HEK293 (cell line): ENCODE measurements at regions not wholly inside any gene's neighbourhood (a gene's known extent, or its start where the extent isn't known, plus 50 kb on each side); places are given as distances from the start of the nearest gene placed in this dataset.

Experiments used
- CTCF ChIA-PET: fragments of 350-600 bp; formaldehyde crosslinking; extraction: SDS; loops from one replicate; lab custom pipeline; 2021; ENCODE audit warnings: antibody characterized with exemption; lab: Yijun Ruan, JAX
- POLR2A ChIA-PET: fragments of 300-600 bp; formaldehyde crosslinking; extraction: SDS; loops from one replicate; lab custom pipeline; 2020; ENCODE audit warnings: antibody characterized with exemption, inconsistent platforms; lab: Yijun Ruan, JAX
- H3K27ac ChIP-seq: fragments of 200-500 bp; sonication (Bioruptor generic); 2 replicates; pipeline ENCODE4 v1.5.1; 2014; ENCODE audit warnings: low read depth, low read length, control low read depth, inconsistent platforms; ENCODE audit errors: extremely low read depth
- H3K36me3 ChIP-seq, 2 experiments: fragments of 200-500 bp in 1 of 2; sonication (Bioruptor generic) in 1 of 2; 1 replicate in 1 of 2; 2 replicates in 1 of 2; pipeline ENCODE4 v1.5.1; 2014 to 2017; ENCODE audit warnings: inconsistent platforms in 2 of 2, low read length in 2 of 2; ENCODE audit not compliant: control insufficient read depth in 2 of 2, insufficient read depth in 1 of 2
- H3K4me1 ChIP-seq: fragments of 200-500 bp; sonication (Bioruptor generic); 2 replicates; pipeline ENCODE4 v1.5.1; 2014; ENCODE audit warnings: mild to moderate bottlenecking, low read length, inconsistent platforms; ENCODE audit not compliant: control insufficient read depth, insufficient read depth
- H3K4me3 ChIP-seq: 2 replicates; pipeline ENCODE4 v1.5.1; 2011; ENCODE audit warnings: low read depth, mild to moderate bottlenecking, control low read depth, low read length, moderate library complexity
- H3K9me3 ChIP-seq: fragments of 200-500 bp; sonication (Bioruptor generic); 2 replicates; pipeline ENCODE4 v1.5.1; 2014; ENCODE audit warnings: low read depth, low read length, inconsistent platforms; ENCODE audit not compliant: control insufficient read depth, insufficient read depth
- SP2 ChIP-seq: fragments of 450-650 bp; formaldehyde crosslinking; IDR thresholded peaks from 2 replicates; pipeline ENCODE4 v1.5.1; 2016; ENCODE audit warnings: missing biosample characterization, missing genetic modification characterization
- ZFP37 ChIP-seq: fragments of 450-650 bp; formaldehyde crosslinking; IDR thresholded peaks from 2 replicates; pipeline ENCODE4 v1.5.1; 2016; ENCODE audit warnings: missing biosample characterization, missing genetic modification characterization
- ZIC2 ChIP-seq: fragments of 450-650 bp; formaldehyde crosslinking; IDR thresholded peaks from 2 replicates; pipeline ENCODE4 v1.5.1; 2016; ENCODE audit warnings: missing biosample characterization, missing genetic modification characterization
- ZNF214 ChIP-seq: fragments of 450-650 bp; formaldehyde crosslinking; IDR thresholded peaks from 2 replicates; pipeline ENCODE4 v1.5.1; 2017; ENCODE audit warnings: missing biosample characterization, mild to moderate bottlenecking, missing genetic modification characterization, borderline replicate concordance
- ZNF23 ChIP-seq: fragments of 450-650 bp; formaldehyde crosslinking; IDR thresholded peaks from 2 replicates; pipeline ENCODE4 v1.5.1; 2016; ENCODE audit warnings: missing biosample characterization, missing genetic modification characterization, borderline replicate concordance
- ZNF335 ChIP-seq: fragments of 450-650 bp; formaldehyde crosslinking; conservative IDR thresholded peaks from 2 replicates; pipeline ENCODE4 v1.5.1; 2016; ENCODE audit warnings: missing biosample characterization, missing genetic modification characterization
- ZNF350 ChIP-seq: fragments of 450-650 bp; formaldehyde crosslinking; IDR thresholded peaks from 2 replicates; pipeline ENCODE4 v1.5.0; 2017; ENCODE audit warnings: missing biosample characterization, mild to moderate bottlenecking, missing genetic modification characterization
- ZNF514 ChIP-seq: fragments of 450-650 bp; formaldehyde crosslinking; IDR thresholded peaks from 2 replicates; pipeline ENCODE4 v1.5.1; 2016; ENCODE audit warnings: missing biosample characterization, missing genetic modification characterization
- ZNF623 ChIP-seq: fragments of 450-650 bp; formaldehyde crosslinking; IDR thresholded peaks from 2 replicates; pipeline ENCODE4 v1.5.1; 2016; ENCODE audit warnings: missing biosample characterization, missing genetic modification characterization
- ZNF629 ChIP-seq: fragments of 450-650 bp; formaldehyde crosslinking; IDR thresholded peaks from 2 replicates; pipeline ENCODE4 v1.5.1; 2017; ENCODE audit warnings: missing biosample characterization, missing genetic modification characterization
- ZNF654 ChIP-seq: fragments of 450-650 bp; formaldehyde crosslinking; IDR thresholded peaks from 2 replicates; pipeline ENCODE4 v1.5.1; 2016; ENCODE audit warnings: low read depth, missing biosample characterization, missing genetic modification characterization
- ZNF792 ChIP-seq: fragments of 450-650 bp; formaldehyde crosslinking; IDR thresholded peaks from 2 replicates; pipeline ENCODE4 v1.5.1; 2016; ENCODE audit warnings: missing biosample characterization, missing genetic modification characterization
- TF ChIP-seq, protein P1 (sequence below): fragments of 450-650 bp; formaldehyde crosslinking; optimal IDR thresholded peaks from 2 replicates; pipeline ENCODE3; 2016; ENCODE audit warnings: missing biosample characterization, mild to moderate bottlenecking, missing genetic modification characterization
- TF ChIP-seq, protein P2 (sequence below): fragments of 450-650 bp; formaldehyde crosslinking; IDR thresholded peaks from 2 replicates; pipeline ENCODE4 v1.5.1; 2016; ENCODE audit warnings: missing biosample characterization, missing genetic modification characterization, borderline replicate concordance
- TF ChIP-seq, protein P3 (sequence below): fragments of 450-650 bp; formaldehyde crosslinking; IDR thresholded peaks from 2 replicates; pipeline ENCODE4 v1.5.1; 2016; ENCODE audit warnings: missing biosample characterization, missing genetic modification characterization
- TF ChIP-seq, protein P4 (sequence below): fragments of 450-650 bp; formaldehyde crosslinking; IDR thresholded peaks from 2 replicates; pipeline ENCODE4 v1.5.1; 2016; ENCODE audit warnings: missing biosample characterization, missing genetic modification characterization, low read depth
- TF ChIP-seq, protein P5 (sequence below): fragments of 450-650 bp; formaldehyde crosslinking; conservative IDR thresholded peaks from 2 replicates; pipeline ENCODE4 v1.5.1; 2016; ENCODE audit warnings: low read depth, missing biosample characterization, missing genetic modification characterization
- TF ChIP-seq, protein P6 (sequence below): fragments of 450-650 bp; formaldehyde crosslinking; IDR thresholded peaks from 2 replicates; pipeline ENCODE4 v1.5.1; 2016; ENCODE audit warnings: missing biosample characterization, missing genetic modification characterization
- TF ChIP-seq, protein P7 (sequence below): fragments of 450-650 bp; formaldehyde crosslinking; IDR thresholded peaks from 2 replicates; pipeline ENCODE4 v1.5.1; 2017; ENCODE audit warnings: missing biosample characterization, missing genetic modification characterization
- TF ChIP-seq, protein P8 (sequence below): fragments of 450-650 bp; formaldehyde crosslinking; IDR thresholded peaks from 2 replicates; pipeline ENCODE4 v1.5.1; 2016; ENCODE audit warnings: missing biosample characterization, missing genetic modification characterization

DNA sequence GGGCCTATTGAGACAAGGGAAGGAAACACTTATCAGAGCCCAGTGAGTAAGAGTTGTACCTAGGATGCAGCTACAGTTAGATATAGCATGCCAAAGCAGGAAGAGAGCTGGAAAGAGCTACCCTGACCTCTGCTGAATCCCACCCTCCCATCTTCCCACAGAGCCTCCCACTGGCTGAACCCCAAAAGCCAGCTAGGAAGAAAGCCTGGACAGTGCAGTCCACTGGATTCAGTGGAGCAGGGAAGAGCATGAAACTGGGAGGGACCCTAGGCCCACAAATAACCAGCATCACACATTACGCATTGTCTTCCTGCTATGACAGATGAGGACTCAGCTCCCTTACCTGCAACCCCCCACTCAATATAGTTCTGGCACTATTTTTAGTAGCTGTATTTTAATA, 81.5 kb upstream of the AKAP13 start:
- H3K4me3 ChIP-seq, result no peak overlapping the region
- TF ChIP-seq ZNF335 (tag by site-specific recombination) (no peak), SP2 (tag by site-specific recombination) (no peak), ZNF792 (tag by site-specific recombination) (no peak), ZNF350 (tag by site-specific recombination) (no peak), ZNF214 (tag by site-specific recombination) (no peak), ZNF654 (no peak), ZNF629 (tag by site-specific recombination) (no peak), ZFP37 (no peak), ZNF514 (no peak), ZNF23 (tag by site-specific recombination) (no peak), ZIC2 (tag by site-specific recombination) (no peak), ZNF623 (tag by site-specific recombination) (no peak)
- TF ChIP-seq, protein P1, sequence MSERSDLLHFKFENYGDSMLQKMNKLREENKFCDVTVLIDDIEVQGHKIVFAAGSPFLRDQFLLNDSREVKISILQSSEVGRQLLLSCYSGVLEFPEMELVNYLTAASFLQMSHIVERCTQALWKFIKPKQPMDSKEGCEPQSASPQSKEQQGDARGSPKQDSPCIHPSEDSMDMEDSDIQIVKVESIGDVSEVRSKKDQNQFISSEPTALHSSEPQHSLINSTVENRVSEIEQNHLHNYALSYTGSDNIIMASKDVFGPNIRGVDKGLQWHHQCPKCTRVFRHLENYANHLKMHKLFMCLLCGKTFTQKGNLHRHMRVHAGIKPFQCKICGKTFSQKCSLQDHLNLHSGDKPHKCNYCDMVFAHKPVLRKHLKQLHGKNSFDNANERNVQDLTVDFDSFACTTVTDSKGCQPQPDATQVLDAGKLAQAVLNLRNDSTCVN, result no peak
- TF ChIP-seq, protein P2, sequence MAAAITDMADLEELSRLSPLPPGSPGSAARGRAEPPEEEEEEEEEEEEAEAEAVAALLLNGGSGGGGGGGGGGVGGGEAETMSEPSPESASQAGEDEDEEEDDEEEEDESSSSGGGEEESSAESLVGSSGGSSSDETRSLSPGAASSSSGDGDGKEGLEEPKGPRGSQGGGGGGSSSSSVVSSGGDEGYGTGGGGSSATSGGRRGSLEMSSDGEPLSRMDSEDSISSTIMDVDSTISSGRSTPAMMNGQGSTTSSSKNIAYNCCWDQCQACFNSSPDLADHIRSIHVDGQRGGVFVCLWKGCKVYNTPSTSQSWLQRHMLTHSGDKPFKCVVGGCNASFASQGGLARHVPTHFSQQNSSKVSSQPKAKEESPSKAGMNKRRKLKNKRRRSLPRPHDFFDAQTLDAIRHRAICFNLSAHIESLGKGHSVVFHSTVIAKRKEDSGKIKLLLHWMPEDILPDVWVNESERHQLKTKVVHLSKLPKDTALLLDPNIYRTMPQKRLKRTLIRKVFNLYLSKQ, result no peak
- TF ChIP-seq, protein P3, sequence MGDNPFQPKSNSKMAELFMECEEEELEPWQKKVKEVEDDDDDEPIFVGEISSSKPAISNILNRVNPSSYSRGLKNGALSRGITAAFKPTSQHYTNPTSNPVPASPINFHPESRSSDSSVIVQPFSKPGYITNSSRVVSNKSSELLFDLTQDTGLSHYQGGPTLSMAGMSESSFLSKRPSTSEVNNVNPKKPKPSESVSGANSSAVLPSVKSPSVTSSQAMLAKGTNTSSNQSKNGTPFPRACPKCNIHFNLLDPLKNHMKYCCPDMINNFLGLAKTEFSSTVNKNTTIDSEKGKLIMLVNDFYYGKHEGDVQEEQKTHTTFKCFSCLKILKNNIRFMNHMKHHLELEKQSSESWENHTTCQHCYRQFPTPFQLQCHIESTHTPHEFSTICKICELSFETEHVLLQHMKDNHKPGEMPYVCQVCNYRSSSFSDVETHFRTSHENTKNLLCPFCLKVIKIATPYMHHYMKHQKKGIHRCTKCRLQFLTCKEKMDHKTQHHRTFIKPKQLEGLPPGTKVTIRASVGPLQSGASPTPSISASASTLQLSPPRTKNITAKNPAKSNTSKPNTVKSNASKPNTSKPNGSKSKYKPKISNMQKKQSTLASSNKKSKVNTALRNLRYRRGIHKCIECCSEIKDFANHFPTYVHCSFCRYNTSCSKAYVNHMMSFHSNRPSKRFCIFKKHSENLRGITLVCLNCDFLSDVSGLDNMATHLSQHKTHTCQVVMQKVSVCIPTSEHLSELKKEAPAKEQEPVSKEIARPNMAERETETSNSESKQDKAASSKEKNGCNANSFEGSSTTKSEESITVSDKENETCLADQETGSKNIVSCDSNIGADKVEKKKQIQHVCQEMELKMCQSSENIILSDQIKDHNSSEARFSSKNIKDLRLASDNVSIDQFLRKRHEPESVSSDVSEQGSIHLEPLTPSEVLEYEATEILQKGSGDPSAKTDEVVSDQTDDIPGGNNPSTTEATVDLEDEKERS (tag by site-specific recombination), result no peak
- TF ChIP-seq, protein P4, sequence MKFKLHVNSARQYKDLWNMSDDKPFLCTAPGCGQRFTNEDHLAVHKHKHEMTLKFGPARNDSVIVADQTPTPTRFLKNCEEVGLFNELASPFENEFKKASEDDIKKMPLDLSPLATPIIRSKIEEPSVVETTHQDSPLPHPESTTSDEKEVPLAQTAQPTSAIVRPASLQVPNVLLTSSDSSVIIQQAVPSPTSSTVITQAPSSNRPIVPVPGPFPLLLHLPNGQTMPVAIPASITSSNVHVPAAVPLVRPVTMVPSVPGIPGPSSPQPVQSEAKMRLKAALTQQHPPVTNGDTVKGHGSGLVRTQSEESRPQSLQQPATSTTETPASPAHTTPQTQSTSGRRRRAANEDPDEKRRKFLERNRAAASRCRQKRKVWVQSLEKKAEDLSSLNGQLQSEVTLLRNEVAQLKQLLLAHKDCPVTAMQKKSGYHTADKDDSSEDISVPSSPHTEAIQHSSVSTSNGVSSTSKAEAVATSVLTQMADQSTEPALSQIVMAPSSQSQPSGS (tag by site-specific recombination), result no peak
- TF ChIP-seq, protein P5, sequence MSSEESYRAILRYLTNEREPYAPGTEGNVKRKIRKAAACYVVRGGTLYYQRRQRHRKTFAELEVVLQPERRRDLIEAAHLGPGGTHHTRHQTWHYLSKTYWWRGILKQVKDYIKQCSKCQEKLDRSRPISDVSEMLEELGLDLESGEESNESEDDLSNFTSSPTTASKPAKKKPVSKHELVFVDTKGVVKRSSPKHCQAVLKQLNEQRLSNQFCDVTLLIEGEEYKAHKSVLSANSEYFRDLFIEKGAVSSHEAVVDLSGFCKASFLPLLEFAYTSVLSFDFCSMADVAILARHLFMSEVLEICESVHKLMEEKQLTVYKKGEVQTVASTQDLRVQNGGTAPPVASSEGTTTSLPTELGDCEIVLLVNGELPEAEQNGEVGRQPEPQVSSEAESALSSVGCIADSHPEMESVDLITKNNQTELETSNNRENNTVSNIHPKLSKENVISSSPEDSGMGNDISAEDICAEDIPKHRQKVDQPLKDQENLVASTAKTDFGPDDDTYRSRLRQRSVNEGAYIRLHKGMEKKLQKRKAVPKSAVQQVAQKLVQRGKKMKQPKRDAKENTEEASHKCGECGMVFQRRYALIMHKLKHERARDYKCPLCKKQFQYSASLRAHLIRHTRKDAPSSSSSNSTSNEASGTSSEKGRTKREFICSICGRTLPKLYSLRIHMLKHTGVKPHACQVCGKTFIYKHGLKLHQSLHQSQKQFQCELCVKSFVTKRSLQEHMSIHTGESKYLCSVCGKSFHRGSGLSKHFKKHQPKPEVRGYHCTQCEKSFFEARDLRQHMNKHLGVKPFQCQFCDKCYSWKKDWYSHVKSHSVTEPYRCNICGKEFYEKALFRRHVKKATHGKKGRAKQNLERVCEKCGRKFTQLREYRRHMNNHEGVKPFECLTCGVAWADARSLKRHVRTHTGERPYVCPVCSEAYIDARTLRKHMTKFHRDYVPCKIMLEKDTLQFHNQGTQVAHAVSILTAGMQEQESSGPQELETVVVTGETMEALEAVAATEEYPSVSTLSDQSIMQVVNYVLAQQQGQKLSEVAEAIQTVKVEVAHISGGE (tag by site-specific recombination), result no peak
- TF ChIP-seq, protein P6, sequence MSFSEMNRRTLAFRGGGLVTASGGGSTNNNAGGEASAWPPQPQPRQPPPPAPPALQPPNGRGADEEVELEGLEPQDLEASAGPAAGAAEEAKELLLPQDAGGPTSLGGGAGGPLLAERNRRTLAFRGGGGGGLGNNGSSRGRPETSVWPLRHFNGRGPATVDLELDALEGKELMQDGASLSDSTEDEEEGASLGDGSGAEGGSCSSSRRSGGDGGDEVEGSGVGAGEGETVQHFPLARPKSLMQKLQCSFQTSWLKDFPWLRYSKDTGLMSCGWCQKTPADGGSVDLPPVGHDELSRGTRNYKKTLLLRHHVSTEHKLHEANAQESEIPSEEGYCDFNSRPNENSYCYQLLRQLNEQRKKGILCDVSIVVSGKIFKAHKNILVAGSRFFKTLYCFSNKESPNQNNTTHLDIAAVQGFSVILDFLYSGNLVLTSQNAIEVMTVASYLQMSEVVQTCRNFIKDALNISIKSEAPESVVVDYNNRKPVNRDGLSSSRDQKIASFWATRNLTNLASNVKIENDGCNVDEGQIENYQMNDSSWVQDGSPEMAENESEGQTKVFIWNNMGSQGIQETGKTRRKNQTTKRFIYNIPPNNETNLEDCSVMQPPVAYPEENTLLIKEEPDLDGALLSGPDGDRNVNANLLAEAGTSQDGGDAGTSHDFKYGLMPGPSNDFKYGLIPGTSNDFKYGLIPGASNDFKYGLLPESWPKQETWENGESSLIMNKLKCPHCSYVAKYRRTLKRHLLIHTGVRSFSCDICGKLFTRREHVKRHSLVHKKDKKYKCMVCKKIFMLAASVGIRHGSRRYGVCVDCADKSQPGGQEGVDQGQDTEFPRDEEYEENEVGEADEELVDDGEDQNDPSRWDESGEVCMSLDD (tag by site-specific recombination), result no peak
- TF ChIP-seq, protein P7, sequence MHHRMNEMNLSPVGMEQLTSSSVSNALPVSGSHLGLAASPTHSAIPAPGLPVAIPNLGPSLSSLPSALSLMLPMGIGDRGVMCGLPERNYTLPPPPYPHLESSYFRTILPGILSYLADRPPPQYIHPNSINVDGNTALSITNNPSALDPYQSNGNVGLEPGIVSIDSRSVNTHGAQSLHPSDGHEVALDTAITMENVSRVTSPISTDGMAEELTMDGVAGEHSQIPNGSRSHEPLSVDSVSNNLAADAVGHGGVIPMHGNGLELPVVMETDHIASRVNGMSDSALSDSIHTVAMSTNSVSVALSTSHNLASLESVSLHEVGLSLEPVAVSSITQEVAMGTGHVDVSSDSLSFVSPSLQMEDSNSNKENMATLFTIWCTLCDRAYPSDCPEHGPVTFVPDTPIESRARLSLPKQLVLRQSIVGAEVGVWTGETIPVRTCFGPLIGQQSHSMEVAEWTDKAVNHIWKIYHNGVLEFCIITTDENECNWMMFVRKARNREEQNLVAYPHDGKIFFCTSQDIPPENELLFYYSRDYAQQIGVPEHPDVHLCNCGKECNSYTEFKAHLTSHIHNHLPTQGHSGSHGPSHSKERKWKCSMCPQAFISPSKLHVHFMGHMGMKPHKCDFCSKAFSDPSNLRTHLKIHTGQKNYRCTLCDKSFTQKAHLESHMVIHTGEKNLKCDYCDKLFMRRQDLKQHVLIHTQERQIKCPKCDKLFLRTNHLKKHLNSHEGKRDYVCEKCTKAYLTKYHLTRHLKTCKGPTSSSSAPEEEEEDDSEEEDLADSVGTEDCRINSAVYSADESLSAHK (tag by site-specific recombination), result no peak
- TF ChIP-seq, protein P8, sequence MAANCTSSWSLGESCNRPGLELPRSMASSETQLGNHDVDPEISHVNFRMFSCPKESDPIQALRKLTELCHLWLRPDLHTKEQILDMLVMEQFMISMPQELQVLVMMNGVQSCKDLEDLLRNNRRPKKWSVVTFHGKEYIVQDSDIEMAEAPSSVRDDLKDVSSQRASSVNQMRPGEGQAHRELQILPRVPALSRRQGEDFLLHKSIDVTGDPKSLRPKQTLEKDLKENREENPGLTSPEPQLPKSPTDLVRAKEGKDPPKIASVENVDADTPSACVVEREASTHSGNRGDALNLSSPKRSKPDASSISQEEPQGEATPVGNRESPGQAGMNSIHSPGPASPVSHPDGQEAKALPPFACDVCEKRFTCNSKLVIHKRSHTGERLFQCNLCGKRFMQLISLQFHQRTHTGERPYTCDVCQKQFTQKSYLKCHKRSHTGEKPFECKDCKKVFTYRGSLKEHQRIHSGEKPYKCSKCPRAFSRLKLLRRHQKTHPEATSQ (tag by site-specific recombination), result no peak
- ChIA-PET CTCF (interaction anchor here (0.6 to 3.6 kb wide), 8 partner anchors 9 to 329 kb away, joined by 3 to 23 read pairs (median 10); no protein-coding TSS in a partner anchor), POLR2A (no interaction called here)
- no peaks in the 10 kb centered on the region for H3K36me3 ChIP-seq
- no peaks in the 10 kb centered on the region; the same call in 1 of the 2 replicates for H3K4me1 ChIP-seq
- no peaks in the 10 kb centered on the region for H3K9me3 ChIP-seq
- H3K27ac ChIP-seq, result no peak overlapping the region
